Activated CD4-positive, alpha-beta T cell treated with anti-CD3 and anti-CD28 coated beads for 4 hours (primary cell): ENCODE measurements at regions not wholly inside any gene's neighbourhood (a gene's known extent, or its start where the extent isn't known, plus 50 kb on each side); places are given as distances from the start of the nearest gene placed in this dataset.
"Not testable (repeated sequence)": the region's sequence is repeated elsewhere in the genome, so short reads cannot be mapped to it uniquely, and the experiment has no call there.

Source experiments
- DNase-seq, 2 donors: peaks; one replicate each; pipeline ENCODE4 v3.0.0-alpha.2; 2020

GRCh38 chr14:53448682-53449081, 295.6 kb upstream of the DDHD1 start:
- DNase-seq, result no peak

- DNase-seq, result no peak
Measured at GRCh38 chr14:53444677-53445312, 291.7 kb upstream of the DDHD1 start.

DNA sequence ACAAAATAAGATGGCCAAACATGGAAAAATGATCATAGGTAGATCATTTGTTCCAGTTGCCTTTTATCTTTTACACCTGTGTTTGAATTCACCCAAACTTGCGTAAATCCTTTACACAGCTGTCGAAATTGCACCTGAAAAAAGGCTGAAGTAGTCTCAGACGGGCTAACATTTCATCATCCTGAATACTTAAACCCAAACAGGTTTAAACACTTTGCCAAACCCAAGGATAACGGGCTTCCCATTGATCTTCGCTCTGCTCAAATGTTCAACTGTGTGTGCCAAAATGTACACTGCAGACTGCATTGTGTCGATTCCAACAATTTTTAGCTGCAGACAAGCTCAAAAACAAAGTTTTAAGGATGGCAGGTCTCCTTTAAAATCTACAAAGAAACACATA, 288.7 kb upstream of the DDHD1 start:
- no peak for DNase-seq

DNA sequence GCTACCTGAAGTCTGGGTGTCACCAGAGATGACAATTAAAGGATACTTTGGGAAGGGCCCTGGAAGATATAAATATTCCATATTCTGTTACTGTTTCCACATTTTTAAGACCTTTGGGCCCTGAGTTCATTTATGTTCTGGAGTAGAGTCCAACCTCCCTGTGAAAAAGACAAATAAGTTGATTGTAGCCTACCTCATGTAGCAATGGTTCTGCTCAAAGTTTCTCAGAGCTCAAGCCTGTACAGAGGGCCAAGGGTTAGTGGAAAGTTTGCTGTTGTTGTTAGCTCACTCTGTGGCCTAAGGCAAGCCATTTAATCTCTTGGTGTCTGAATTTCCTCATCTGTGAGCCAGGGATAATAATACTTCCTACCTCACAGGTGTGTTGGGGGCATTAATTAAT, 284.7 kb upstream of the DDHD1 start:
- DNase-seq, result no peak

GRCh38 chr14:53432378-53432802, 279.3 kb upstream of the DDHD1 start:
- no peak for DNase-seq

DNA sequence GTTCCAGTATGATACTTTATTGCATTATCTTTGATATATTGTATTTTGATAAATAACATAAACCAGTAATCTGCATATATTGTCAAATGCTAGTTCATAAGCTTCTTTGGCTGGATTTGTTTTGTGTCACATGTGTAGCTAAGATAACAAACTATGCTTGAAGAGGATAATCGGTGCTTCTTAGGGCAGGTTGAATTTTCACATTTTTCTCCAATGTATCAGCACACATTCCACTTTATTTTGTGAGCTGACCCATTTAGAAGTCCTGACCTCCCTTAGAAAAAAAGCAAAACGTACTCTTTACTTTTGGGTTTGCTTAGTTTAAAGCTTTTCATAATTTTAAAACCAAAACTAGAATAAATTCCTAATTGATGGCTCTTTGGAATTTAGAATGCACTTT, 277.7 kb upstream of the DDHD1 start:
- DNase-seq, result no peak

GRCh38 chr14:53412819-53413675, 259.9 kb upstream of the DDHD1 start:
- DNase-seq, result no peak

GRCh38 chr14:53411125-53411524, 258.0 kb upstream of the DDHD1 start:
- no peak for DNase-seq

GRCh38 chr14:53409969-53410368, 256.8 kb upstream of the DDHD1 start:
- no peak for DNase-seq

DNA sequence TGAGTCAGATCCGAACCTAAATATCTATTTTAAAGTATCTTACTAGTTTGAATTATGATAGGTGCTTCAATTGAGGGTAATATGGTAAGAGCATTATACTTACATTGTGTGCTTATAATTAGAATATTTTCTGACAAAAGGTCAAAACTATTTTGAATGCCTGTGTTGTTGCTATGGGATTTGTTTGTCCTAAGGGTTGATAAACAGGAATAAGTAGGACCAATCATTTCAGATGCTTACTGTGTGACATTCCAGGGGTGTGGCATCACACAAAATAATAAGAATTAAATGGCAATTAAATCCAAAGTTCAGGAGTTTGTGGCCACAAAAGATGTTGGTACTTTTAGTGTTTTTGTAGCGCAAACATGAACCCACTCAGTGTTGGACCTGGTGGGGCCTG, 256.2 kb upstream of the DDHD1 start:
- no peak for DNase-seq

GRCh38 chr14:53408175-53408879, 255.2 kb upstream of the DDHD1 start:
- no peak for DNase-seq

GRCh38 chr14:53406519-53406918, 253.4 kb upstream of the DDHD1 start:
- DNase-seq, result no peak

DNA sequence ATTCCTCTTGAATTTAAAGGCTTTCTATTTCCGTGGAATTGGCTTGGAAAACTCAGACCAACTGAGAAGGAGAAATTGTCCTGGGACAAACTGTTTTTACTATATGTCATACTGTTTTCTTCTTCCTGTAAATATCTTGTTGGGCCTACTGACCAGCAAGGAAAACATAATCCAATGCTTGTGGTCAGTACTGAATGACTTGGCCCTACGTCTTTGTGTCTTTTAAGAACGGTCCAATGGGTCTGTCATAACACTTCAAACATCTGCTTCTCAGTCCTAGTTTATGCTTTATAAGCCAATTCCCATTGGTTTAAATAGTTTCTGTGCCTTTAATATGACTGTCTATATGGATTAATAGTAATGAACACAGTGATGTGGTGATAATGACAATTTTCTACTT, 248.5 kb upstream of the DDHD1 start:
- DNase-seq, result no peak

DNA sequence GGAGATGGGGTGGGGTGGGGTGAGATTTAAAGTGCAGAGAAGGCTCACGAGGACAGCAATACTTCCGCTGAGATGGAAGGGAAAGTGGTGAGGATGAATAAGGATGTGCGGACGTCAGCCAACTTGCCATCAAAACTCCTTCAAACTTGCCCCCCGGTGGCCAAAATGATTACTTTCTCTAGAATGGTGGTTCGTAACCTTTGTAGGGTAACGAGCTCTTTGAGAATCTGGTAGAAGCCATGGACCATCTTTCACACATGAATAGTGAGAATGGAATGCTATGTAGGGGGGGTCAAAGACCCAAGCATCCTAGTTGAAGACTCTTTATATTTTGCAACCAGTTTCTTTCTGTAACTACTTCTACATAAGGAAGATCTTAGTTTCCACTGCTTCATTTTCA, 245.9 kb upstream of the DDHD1 start:
- DNase-seq, result no peak

DNA sequence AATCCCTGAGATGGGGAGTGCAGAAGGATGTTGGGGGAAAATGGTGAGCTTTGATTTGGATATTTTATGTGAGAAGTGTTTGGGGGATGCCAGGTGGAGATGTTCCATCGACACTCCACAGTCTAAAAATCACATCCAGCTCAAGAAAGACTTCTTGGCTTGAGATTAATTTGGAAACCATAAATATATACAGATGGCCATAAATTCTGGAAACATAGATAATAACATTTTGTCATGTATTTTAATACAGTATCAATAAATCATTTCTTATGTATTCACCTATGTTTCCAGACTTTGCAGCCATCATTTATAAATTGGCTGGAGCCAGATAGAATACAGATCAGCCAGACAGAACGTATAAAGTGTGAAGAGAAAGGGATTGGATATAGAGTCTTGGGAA, 245.5 kb upstream of the DDHD1 start:
- no peak for DNase-seq

- not testable (repeated sequence) for DNase-seq
Measured at GRCh38 chr14:53395267-53395666, 242.1 kb upstream of the DDHD1 start.

DNA sequence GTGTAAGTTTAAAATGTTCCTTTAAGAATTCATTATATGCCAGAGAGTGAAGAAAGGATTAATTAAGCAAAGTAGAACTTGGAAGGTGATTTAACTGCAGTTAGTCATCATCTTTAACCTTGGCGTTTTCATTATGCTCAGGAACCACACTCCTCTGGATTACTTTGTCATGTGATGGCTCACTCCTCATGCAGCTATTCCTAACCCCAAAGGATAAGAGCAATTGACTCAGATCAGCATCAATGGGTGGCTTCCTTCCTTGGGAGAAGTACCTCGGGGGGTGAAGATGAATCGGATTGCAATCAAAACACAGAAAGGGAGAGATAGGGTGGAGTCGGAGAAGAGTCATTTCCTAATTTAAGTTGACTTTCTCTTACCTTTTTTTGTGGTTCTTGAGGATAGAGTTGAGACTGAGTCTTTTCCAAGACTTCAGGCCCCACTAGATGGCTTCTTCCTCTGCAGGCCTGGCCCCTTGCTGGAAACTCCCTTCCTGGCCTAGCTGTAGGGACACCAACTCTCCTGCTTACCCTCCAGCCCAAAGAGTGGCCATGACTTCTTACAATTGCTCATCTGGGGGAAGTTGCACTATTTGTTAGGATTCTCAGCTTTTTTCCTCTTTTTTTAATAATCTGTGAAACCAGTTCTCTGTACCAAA, 238.6 kb upstream of the DDHD1 start:
- DNase-seq, result no peak

- DNase-seq, result no peak
Measured at GRCh38 chr14:53391156-53391555, 238.0 kb upstream of the DDHD1 start.

GRCh38 chr14:53390008-53390407, 236.9 kb upstream of the DDHD1 start:
- no peak for DNase-seq

GRCh38 chr14:53389202-53389601, 236.1 kb upstream of the DDHD1 start:
- no peak for DNase-seq

DNA sequence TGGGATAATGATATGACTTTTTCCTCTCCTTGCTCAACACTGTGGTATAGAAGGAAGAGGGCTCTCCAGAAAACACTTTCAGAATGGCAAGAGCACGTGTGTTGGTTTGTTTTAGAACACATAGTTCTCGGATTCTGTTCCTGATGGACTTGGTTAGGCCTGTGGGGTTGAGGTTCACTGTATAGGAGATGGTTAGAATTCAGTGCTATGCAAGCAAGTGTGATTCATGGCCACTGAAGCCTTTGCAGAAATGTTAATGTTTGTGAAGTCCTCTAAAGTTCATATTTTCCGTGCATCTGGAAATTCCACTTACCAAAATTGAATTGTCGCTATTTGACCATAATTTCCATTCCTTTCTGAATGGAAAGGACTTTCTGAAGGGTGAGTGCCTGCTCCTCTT, 233.2 kb upstream of the DDHD1 start:
- DNase-seq, result no peak

DNA sequence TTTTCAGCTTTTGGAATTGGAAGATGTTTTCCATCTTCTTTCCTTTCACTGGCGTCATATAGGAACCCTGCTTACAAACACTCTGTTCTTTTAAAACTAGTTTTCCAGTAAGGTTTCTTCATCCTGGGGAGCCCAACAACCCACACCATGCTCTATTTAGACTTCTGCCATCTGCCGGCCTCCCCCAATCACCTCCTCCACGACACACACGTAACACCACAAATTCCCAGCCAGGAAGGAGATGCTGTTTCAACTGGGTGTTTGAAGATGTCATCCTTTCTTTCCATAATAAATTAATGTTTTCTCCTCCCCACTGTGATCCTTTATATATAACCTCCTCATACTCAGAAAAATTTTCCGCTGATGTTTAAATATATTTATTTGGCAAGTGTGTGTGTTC, 231.4 kb upstream of the DDHD1 start:
- DNase-seq, result no peak

GRCh38 chr14:53384073-53384472, 230.9 kb upstream of the DDHD1 start:
- DNase-seq, result no peak
